Panc1 (cell line): ENCODE measurements at regions not wholly inside any gene's neighbourhood (a gene's known extent, or its start where the extent isn't known, plus 50 kb on each side); places are given as distances from the start of the nearest gene placed in this dataset.

Experiments used
- ATAC-seq: fragments of 200-7000 bp; cut with Tn5 transposase; 2 replicates; pipeline ENCODE4 v1.9.1; 2020; ENCODE audit warnings: mild to moderate bottlenecking, moderate library complexity
- BruUV-seq: library from RNA; stranded (reverse); fragments of 400-500 nt; replicated peaks from 2 replicates; lab custom pipeline; 2021; lab: Mats Ljungman, UMichigan
- CTCF ChIA-PET: fragments of 300-600 bp; sonication (Branson Sonifier 250); formaldehyde crosslinking; loops from one replicate; lab custom pipeline; 2022; ENCODE audit warnings: antibody characterized with exemption; lab: Charles Lee
- POLR2A ChIA-PET: fragments of 300-600 bp; sonication (Branson Sonifier 250); formaldehyde crosslinking; loops from one replicate; lab custom pipeline; 2022; ENCODE audit warnings: antibody characterized with exemption; lab: Charles Lee
- DNase-seq: peaks from one replicate; pipeline ENCODE4 v3.0.0-alpha.2; 2010; ENCODE audit warnings: low read depth, low spot score
- H3K27ac ChIP-seq: 2 replicates; pipeline ENCODE4 v1.5.1; 2011; ENCODE audit warnings: mild to moderate bottlenecking, low read length, inconsistent platforms
- H3K27me3 ChIP-seq: fragments of 200-500 bp; sonication (Bioruptor generic); 2 replicates; pipeline ENCODE4 v1.6.0; 2014; ENCODE audit warnings: low read length, inconsistent platforms; ENCODE audit not compliant: control insufficient read depth, insufficient read depth
- H3K36me3 ChIP-seq: fragments of 200-500 bp; sonication (Bioruptor generic); 2 replicates; pipeline ENCODE4 v1.5.1; 2014; ENCODE audit warnings: inconsistent platforms, mild to moderate bottlenecking, low read length, moderate library complexity; ENCODE audit not compliant: control insufficient read depth, insufficient read depth
- H3K4me1 ChIP-seq: 2 replicates; pipeline ENCODE4 v1.5.1; 2011; ENCODE audit warnings: inconsistent platforms, mild to moderate bottlenecking, low read length, moderate library complexity; ENCODE audit not compliant: control insufficient read depth, insufficient read depth
- H3K4me3 ChIP-seq, 2 experiments: 2 replicates each; pipeline ENCODE4 v1.5.1; 2011 to 2012; ENCODE audit warnings: low read depth in 2 of 2, low read length in 2 of 2, mild to moderate bottlenecking in 2 of 2, inconsistent platforms in 1 of 2, moderate library complexity in 1 of 2
- H3K9me3 ChIP-seq: fragments of 200-500 bp; sonication (Bioruptor generic); 2 replicates; pipeline ENCODE4 v1.5.1; 2014; ENCODE audit warnings: low read depth, mild to moderate bottlenecking, inconsistent platforms, low read length, moderate library complexity; ENCODE audit not compliant: control insufficient read depth, insufficient read depth
- CTCF ChIP-seq: fragments of 450-650 bp; IDR thresholded peaks from 2 replicates; pipeline ENCODE4 v1.5.1; 2017; ENCODE audit warnings: mild to moderate bottlenecking
- POLR2AphosphoS5 ChIP-seq: IDR thresholded peaks from 2 replicates; pipeline ENCODE4 v1.6.1; 2012; ENCODE audit warnings: mild to moderate bottlenecking, low read depth, low read length, moderate library complexity
- REST ChIP-seq, 2 experiments: IDR thresholded peaks; 2 replicates each; pipeline ENCODE4 v1.6.1; 2011 to 2012; ENCODE audit warnings: low read depth in 2 of 2, control low read depth in 1 of 2, low read length in 1 of 2, mild to moderate bottlenecking in 1 of 2, moderate library complexity in 1 of 2; ENCODE audit not compliant: insufficient read depth in 1 of 2
- SIN3A ChIP-seq: IDR thresholded peaks from 2 replicates; pipeline ENCODE4 v1.6.1; 2012; ENCODE audit warnings: low read depth, mild to moderate bottlenecking, low read length, moderate library complexity, borderline replicate concordance; ENCODE audit not compliant: insufficient read depth
- TCF7L2 ChIP-seq: IDR thresholded peaks from 2 replicates; pipeline ENCODE4 v1.6.1; 2011; ENCODE audit warnings: mild to moderate bottlenecking, low read depth, low read length, inconsistent platforms
- in situ Hi-C: cut with HindIII; loops from 2 replicates; pipeline ENCODE4 v1.10.0; 2016; ENCODE audit warnings: low sequenced_read_pairs, low pct_unique_long_range_greater_than_20kb
- intact Hi-C: fragments of 100-400 bp; cut with micrococcal nuclease; formaldehyde crosslinking; loops from one replicate; pipeline ENCODE4 v1.10.0; 2022; ENCODE audit not compliant: unreplicated experiment

- Histone ChIP-seq H3K27ac (no peak overlapping the region), H3K4me1 (no peaks in the 10 kb centered on the region), H3K4me3 (no peak overlapping the region), H3K9me3 (no peaks in the 10 kb centered on the region), H3K27me3 (no peaks in the 10 kb centered on the region; the same call in 1 of the 2 replicates), H3K36me3 (no peaks in the 10 kb centered on the region)
- ChIA-PET POLR2A (no interaction called here), CTCF (no interaction called here)
- intact Hi-C loops (no loop called here), in situ Hi-C loops (no loop called here)
- ATAC-seq = no peak
- no TSS peak for BruUV-seq
- no peak for DNase-seq
- TF ChIP-seq REST (IDR thresholded peaks at IDR 0.05; ENCODE audit: insufficient read depth in 1 of 2, low read depth in 2 of 2, low read length in 1 of 2) = no peak
- TF ChIP-seq TCF7L2 = no peak
- TF ChIP-seq POLR2AphosphoS5 = no peak
- TF ChIP-seq SIN3A = no peak
- no peak for TF ChIP-seq CTCF
These were observed 233.4 kb upstream of the COPS8 start for GRCh38 chr2:236852100-236852976.

GRCh38 chr2:236852977-236853374 is 232.7 kb upstream of the COPS8 start:
- no peaks in the 10 kb centered on the region; the same call in 1 of the 2 replicates for H3K27me3 ChIP-seq
- H3K4me1 ChIP-seq = no peaks in the 10 kb centered on the region
- ChIA-PET CTCF (no interaction called here), POLR2A (no interaction called here)
- in situ Hi-C loops = no loop called here
- ATAC-seq = no peak
- no peak overlapping the region for H3K4me3 ChIP-seq
- no peak overlapping the region for H3K27ac ChIP-seq
- no peaks in the 10 kb centered on the region for H3K9me3 ChIP-seq
- intact Hi-C loops = no loop called here
- TF ChIP-seq SIN3A (no peak), POLR2AphosphoS5 (no peak), CTCF (no peak)
- no TSS peak for BruUV-seq
- no peak for DNase-seq
- no peaks in the 10 kb centered on the region for H3K36me3 ChIP-seq
